Gastrocnemius medialis (tissue), 4 donors: ENCODE measurements at regions not wholly inside any gene's neighbourhood (a gene's known extent, or its start where the extent isn't known, plus 50 kb on each side); places are given as distances from the start of the nearest gene placed in this dataset.

Experiments
- ATAC-seq, 2 donors: fragments of 150-250 bp; one replicate each; pipeline ENCODE4 v1.9.1; 2016
- DNase-seq, 2 donors: peaks; one replicate each; pipeline ENCODE4 v3.0.0-alpha.2; 2019
- H3K27ac ChIP-seq, 4 donors: fragments of 200-600 bp; sonication (generic); 1 replicate in 1 of 4; 2 replicates in 3 of 4; pipeline ENCODE4 v1.5.1; 2016 to 2018; ENCODE audit warnings: mild to moderate bottlenecking in 2 of 4, moderate library complexity in 1 of 4
- H3K27me3 ChIP-seq, 3 donors: fragments of 200-600 bp; sonication (generic) in 2 of 3; 1 replicate in 1 of 3; 2 replicates in 2 of 3; pipeline versions ENCODE4 v1.5.1 to v1.6.0; 2016 to 2019; ENCODE audit warnings: mild to moderate bottlenecking in 1 of 3, moderate library complexity in 1 of 3
- H3K36me3 ChIP-seq, 2 donors: fragments of 200-600 bp; sonication (generic) in 1 of 2; one replicate each; pipeline ENCODE4 v1.5.1; 2017 to 2018
- H3K4me1 ChIP-seq, 2 donors: fragments of 200-600 bp; sonication (generic) in 1 of 2; one replicate each; pipeline ENCODE4 v1.5.1; 2016 to 2017; ENCODE audit warnings: mild to moderate bottlenecking in 2 of 2
- H3K4me3 ChIP-seq, 4 donors: fragments of 200-600 bp; sonication (generic) in 3 of 4; 1 replicate in 1 of 4; 2 replicates in 3 of 4; pipeline ENCODE4 v1.5.1; 2016 to 2019; ENCODE audit warnings: mild to moderate bottlenecking in 2 of 4
- H3K9me3 ChIP-seq, 3 donors: fragments of 200-600 bp; sonication (generic) in 2 of 3; 1 replicate in 1 of 3; 2 replicates in 2 of 3; pipeline ENCODE4 v1.5.1; 2016 to 2019
- CTCF ChIP-seq, 5 experiments: fragments of 450-650 bp in 3 of 5; fragments of 200-600 bp in 2 of 5; sonication (generic) in 2 of 5; IDR thresholded peaks in 4 of 5; conservative IDR thresholded peaks in 1 of 5; 1 replicate in 4 of 5; 2 replicates in 1 of 5; pipeline ENCODE4 v1.5.1; 2016 to 2019; ENCODE audit warnings: antibody characterized with exemption in 5 of 5, mild to moderate bottlenecking in 3 of 5, moderate library complexity in 3 of 5
- POLR2A ChIP-seq, 2 donors: fragments of 450-650 bp; IDR thresholded peaks; one replicate each; pipeline ENCODE4 v1.6.1; 2017; ENCODE audit warnings: antibody characterized with exemption in 2 of 2, mild to moderate bottlenecking in 2 of 2, moderate library complexity in 2 of 2
- in situ Hi-C, 4 donors: fragments of 200-750 bp; cut with MboI; loops; one replicate each; pipeline versions ENCODE4 v1.15.0 to v1.8.0; 2017; ENCODE audit warnings: low sequenced_read_pairs in 4 of 4
- intact Hi-C: fragments of 100-400 bp; cut with DNase I; formaldehyde crosslinking; loops from one replicate; pipeline ENCODE4 v1.15.1; 2023; ENCODE audit warnings: low total_unique reads

DNA sequence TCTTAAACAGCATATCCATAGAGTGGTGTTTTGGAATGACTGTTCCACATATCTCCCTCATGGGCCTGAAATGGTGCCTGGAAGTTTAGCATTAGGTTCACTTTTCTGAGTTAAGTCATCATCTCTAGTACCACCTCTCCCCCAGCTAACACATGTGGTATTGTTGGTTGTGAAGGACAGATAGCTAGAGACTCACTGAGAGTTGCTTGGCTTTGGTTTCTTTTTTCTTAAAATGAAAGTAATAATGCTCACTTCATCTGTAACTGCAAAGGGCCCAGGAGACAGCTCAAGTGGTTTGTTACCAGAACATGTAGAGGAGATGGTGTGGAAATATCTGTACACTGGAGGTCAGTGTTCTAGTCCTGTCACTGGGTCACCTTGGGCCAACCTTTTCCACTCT lies 90.9 kb downstream of the EFNB1 start:
- Histone ChIP-seq H3K27me3 (no peaks in the 10 kb centered on the region), H3K36me3 (no peaks in the 10 kb centered on the region), H3K4me3 (no peak overlapping the region), H3K27ac (no peak overlapping the region), H3K9me3 (no peaks in the 10 kb centered on the region), H3K4me1 (no peaks in the 10 kb centered on the region)
- in situ Hi-C loops, result no loop called here
- intact Hi-C loops, result no loop called here
- TF ChIP-seq POLR2A (IDR thresholded peaks at IDR 0.05), result no peak
- TF ChIP-seq CTCF (IDR thresholded peaks at IDR 0.05 in 4 of 5, conservative IDR thresholded peaks at IDR 0.05 in 1 of 5), result no peak
- DNase-seq (no peak), ATAC-seq (no peak)

GRCh38 chrX:68918202-68918601 lies 89.4 kb downstream of the EFNB1 start:
- no peaks in the 10 kb centered on the region for H3K4me1 ChIP-seq
- in situ Hi-C loops, result no loop called here
- H3K27ac ChIP-seq, result no peak overlapping the region
- intact Hi-C loops, result no loop called here
- no peaks in the 10 kb centered on the region for H3K9me3 ChIP-seq
- H3K36me3 ChIP-seq, result no peaks in the 10 kb centered on the region
- no peak for DNase-seq
- H3K27me3 ChIP-seq, result no peaks in the 10 kb centered on the region
- H3K4me3 ChIP-seq, result no peak overlapping the region
- TF ChIP-seq POLR2A (IDR thresholded peaks at IDR 0.05) (no peak), CTCF (IDR thresholded peaks at IDR 0.05 in 4 of 5, conservative IDR thresholded peaks at IDR 0.05 in 1 of 5) (peak in 1 of 5 experiments; percentile 19)
- ATAC-seq, result no peak

DNA sequence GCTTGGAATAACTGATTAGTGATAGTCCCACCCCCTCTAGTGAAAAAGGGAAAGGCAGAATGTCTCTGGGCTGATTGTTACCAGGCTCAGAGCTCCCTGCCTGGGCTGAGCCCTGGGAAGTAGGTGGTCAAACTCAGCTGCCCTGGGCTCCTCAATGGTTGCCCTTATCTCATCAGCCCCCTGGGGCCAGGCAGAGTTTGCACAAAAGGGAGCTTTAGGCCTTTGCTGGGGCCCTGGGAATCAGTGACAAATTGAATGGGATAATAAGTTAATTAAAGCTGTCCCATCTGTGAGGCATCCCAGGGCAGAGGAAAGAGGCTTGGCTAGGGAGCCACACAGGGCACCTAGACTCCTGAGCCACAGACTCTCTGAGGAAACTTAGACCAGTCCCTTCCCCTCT lies 89.0 kb downstream of the EFNB1 start:
- Histone ChIP-seq H3K27ac (no peak overlapping the region), H3K27me3 (no peaks in the 10 kb centered on the region), H3K4me3 (no peak overlapping the region), H3K4me1 (no peaks in the 10 kb centered on the region), H3K36me3 (no peaks in the 10 kb centered on the region), H3K9me3 (no peaks in the 10 kb centered on the region)
- no peak for ATAC-seq
- TF ChIP-seq CTCF (IDR thresholded peaks at IDR 0.05 in 4 of 5, conservative IDR thresholded peaks at IDR 0.05 in 1 of 5), result no peak
- TF ChIP-seq POLR2A (IDR thresholded peaks at IDR 0.05), result no peak
- intact Hi-C loops, result no loop called here
- no peak for DNase-seq
- in situ Hi-C loops, result no loop called here

DNA sequence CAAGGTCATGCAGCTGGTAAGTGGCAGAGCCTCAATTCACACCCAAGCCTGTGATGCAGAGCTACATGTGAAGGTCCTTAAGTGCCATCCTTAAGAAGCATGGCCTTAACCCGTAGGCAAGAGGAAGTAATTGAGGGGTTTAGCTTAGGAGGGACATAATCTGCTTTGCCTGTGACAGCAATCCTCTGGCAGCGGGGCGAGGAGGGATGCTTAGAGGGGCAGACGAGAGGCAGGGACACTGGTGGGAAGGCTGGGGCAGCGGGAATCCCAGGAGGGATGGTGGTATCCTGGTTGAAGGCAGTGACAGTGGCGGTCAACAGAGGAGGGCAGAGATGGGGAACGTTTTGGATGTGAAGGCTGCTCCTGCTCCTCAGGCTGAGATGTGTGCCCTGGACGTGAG lies 88.1 kb downstream of the EFNB1 start:
- intact Hi-C loops (no loop called here), in situ Hi-C loops (no loop called here)
- Histone ChIP-seq H3K27me3 (no peaks in the 10 kb centered on the region), H3K36me3 (no peaks in the 10 kb centered on the region), H3K4me1 (no peaks in the 10 kb centered on the region), H3K27ac (no peak overlapping the region), H3K4me3 (no peak overlapping the region), H3K9me3 (no peaks in the 10 kb centered on the region)
- ATAC-seq, result no peak
- no peak for TF ChIP-seq CTCF (IDR thresholded peaks at IDR 0.05 in 4 of 5, conservative IDR thresholded peaks at IDR 0.05 in 1 of 5)
- no peak for TF ChIP-seq POLR2A (IDR thresholded peaks at IDR 0.05)
- no peak for DNase-seq

DNA sequence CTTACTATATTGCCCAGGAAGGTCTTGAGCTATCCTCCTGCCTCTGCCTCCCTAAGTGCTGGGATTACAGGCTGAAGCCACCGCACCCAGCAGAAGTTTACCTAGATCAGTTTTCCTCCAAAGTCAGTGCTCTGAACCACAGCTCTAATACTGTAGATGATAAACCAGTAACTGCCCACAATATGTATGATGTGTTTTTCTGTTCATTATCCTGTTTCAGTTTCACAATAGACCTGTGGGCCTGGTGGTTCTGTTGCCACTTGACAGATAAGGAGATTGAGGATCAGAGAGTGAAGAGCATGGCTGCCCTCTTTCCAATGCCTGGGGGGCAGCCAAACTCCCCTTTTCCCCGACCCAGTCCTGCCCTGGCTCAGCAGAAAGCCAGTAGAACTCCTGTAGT lies 87.0 kb downstream of the EFNB1 start:
- Histone ChIP-seq H3K27me3 (no peaks in the 10 kb centered on the region), H3K36me3 (no peaks in the 10 kb centered on the region), H3K27ac (no peak overlapping the region), H3K4me3 (no peak overlapping the region), H3K9me3 (no peaks in the 10 kb centered on the region), H3K4me1 (no peaks in the 10 kb centered on the region)
- TF ChIP-seq POLR2A (IDR thresholded peaks at IDR 0.05), result no peak
- no peak for TF ChIP-seq CTCF (IDR thresholded peaks at IDR 0.05 in 4 of 5, conservative IDR thresholded peaks at IDR 0.05 in 1 of 5)
- ATAC-seq (no peak), DNase-seq (no peak)
- in situ Hi-C loops, result no loop called here
- intact Hi-C loops, result no loop called here
